NOMO-1 treated with dmso at 0.1 percent for 144 hours (cell line): ENCODE measurements at regions not wholly inside any gene's neighbourhood (a gene's known extent, or its start where the extent isn't known, plus 50 kb on each side); places are given as distances from the start of the nearest gene placed in this dataset.

Experiments used
- DNase-seq: peaks from one replicate; lab custom pipeline; 2025; ENCODE audit not compliant: unreplicated experiment; lab: John Stamatoyannopoulos, UW

- no peak for DNase-seq
These were observed 1322.2 kb downstream of the PCDH9 start for GRCh38 chr13:65907666-65908525.

DNA sequence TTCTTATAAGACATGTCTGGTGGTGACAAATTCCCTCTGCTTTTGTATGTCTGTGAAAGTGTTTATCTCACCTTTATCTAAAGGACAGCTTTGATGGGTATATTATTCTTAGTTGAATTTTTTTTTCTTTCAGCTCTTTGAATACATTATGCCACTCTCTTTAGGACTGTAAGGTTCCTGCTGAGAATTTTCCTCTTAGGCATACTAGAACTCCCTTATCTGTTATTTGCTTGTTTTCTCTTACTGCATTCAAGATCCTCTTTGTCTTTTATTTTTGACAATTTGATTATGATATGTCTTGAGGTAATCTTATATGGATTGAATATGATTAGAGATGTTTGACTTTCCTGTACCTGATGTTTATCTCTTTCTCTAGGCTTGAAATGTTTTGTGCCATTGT, 1328.4 kb downstream of the PCDH9 start:
- no peak for DNase-seq

DNA sequence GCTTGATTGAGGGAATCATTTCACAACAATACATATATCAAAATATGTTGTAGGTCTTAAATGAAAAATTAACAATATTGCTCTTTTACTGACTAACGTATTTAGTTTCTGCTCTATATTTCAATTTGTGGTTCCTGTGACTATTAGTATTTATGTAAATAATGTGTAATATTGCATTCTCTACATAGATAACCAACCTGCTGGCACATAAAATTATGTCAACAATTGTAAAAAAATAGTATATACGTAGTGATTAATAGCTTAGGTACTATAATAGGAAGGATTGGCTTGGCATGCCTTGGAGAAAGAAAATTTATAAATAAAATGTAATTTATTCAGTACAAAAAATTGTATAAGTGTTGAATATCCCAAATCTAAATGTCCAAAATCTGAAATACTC, 1336.1 kb downstream of the PCDH9 start:
- DNase-seq, result no peak

DNA sequence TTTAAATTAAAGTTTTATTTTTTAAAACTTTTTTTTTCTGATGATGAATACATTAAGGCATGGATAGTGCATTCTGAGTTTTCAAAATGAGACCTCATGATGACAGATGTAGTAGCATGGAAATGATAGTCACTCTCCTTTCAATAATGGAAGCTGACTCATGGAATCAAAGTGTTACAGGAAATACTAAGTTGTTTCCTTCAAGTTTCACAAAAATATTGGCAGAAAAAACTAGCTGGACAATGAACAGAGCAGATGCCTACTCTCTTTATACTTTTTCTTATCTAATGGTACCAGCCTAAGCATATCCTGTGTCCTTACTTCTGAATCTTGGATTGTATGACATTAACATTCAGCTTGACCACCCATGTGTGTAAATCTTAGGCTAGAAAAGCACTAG, 1337.3 kb downstream of the PCDH9 start:
- DNase-seq, result no peak

GRCh38 chr13:65889368-65889767, 1340.8 kb downstream of the PCDH9 start:
- no peak for DNase-seq

DNA sequence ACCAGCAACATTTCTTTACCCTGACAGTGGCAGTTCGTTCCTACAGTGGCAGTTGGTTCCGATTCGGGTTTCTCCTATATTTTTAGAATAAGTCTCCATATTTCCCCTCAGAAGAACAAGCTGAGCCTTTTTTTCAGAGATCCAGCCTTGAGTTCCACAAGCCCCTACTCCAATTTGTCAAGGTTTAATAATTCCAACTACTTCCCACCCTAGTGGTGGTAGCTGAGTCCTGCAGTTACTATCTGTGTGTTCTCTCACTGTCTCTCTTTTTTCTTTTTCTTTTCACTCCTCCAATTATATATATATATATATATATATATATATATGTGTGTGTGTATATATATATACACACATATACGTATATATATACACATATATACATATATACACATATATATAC, 1347.3 kb downstream of the PCDH9 start:
- DNase-seq, result no peak

DNA sequence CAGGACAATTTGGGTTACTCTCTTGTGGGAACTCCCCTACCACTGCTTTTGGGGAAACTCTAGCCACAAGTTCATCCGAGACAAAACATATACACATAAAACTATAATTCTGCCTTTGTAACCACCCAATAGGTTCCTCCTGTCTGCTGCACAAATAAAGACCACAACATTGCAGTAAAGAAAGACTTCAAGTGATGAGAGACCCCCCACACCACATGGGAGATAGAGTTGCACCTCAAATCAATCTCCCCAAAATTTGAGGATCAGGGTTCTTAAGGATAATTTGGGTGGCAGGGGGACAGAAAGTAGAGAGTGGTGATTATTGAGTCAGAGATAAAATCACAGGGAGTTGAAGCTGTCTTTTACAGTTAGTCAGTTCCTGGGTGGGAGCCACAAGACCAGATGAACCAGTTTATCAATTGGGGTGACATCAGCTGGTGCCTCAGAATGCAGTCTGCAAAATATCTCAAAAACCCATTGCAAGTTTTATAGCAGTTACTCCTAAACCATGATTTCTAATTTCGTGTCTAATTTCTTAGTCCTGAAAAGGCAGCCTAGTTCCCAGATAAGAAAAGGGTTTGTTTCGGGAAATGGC, 1348.5 kb downstream of the PCDH9 start:
- DNase-seq, result no peak

DNA sequence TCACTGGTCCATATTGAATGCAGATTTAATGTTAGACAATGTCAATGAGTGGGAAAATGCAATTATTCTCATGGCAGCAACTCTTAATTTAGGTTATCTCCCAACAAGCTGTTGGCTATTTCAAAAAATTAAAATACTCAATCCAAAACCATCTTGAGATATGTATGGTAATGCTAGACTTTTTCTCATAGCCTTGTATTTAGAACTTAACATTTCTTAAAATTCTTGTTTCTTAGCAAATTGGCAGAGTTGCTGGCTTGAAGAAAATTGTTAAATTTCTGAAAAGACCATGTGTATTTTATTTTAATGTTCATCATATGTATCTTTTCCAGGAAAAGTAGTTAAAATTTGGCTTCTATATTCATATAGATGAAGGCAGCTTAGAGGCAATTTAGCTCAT, 1355.1 kb downstream of the PCDH9 start:
- DNase-seq, result no peak

DNA sequence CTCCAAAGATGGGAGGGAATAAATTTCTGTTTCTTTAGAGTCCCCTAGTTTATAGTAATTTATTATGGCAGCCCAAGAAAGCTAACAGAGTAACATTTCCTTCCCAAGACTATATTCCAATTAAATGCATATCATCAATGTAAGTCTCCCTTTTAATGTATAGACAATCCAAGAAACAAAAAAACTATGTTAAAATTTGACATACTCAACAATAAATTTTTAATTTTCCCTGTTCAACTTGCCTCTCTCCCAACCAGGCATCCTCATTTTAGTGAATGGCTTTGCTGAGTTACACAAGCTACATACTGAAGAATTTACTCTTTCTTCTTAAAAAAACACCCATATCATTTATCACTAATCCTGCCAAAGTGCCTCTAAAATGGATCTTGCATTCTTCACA, 1357.7 kb downstream of the PCDH9 start:
- DNase-seq, result no peak

DNA sequence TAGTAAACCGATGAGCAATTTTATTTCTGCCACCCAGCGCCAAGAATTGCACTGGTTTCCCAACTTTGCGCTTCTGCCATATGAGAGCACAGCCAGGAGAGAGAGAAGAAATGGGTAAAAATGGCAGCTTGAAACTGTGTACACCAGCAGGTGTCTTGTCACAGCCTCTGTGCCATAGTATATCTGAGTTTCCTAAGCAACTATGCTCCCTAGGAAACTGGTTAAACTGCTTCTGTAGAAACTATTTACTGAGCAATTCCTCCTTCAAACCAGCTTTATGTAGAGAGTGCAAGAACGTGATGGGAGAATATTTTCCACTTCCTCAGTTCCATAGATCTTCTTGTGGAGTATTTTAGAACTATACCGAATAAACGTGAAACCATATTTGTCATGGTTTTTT, 1361.3 kb downstream of the PCDH9 start:
- DNase-seq, result no peak

GRCh38 chr13:65868099-65868498, 1362.0 kb downstream of the PCDH9 start:
- no peak for DNase-seq

GRCh38 chr13:65866138-65866537, 1364.0 kb downstream of the PCDH9 start:
- no peak for DNase-seq

DNA sequence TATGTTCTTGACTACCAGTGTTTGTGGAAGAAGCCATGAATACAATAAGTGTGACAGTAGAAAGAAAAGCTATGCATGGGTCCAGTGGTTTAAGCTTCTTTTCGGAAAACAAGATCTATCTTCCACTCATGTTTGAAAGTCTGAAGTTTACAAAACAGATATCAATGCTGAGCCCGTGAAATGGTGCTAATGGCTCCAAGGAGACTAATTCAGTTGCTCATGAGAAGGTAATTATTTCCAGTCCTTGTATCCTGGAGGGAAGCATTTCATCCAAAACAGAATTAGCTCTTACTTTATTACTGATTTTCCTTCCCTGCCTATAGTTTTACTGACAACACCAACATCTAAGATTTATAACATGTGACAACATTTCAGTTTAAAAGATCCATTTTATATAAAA, 1364.9 kb downstream of the PCDH9 start:
- no peak for DNase-seq

DNA sequence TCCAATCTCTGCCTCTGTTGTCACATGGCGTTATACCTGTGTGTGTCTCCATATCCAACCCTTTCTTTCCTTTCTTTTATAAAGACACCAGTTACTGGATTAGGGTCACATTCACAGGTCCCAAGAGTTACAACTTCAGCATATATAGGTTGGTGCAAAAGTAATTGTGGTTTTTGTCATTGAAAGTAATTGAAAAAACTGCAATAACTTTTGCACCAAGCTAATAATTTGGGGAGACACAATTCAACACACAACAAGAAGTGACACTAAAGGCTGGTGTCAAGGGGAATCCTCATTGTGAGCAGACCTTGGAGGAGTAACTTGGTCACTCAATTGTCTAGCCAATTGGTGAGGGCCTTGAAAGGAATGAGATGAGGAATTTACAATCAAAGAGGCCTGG, 1366.1 kb downstream of the PCDH9 start:
- DNase-seq, result no peak

GRCh38 chr13:65860306-65860705, 1369.8 kb downstream of the PCDH9 start:
- no peak for DNase-seq

DNA sequence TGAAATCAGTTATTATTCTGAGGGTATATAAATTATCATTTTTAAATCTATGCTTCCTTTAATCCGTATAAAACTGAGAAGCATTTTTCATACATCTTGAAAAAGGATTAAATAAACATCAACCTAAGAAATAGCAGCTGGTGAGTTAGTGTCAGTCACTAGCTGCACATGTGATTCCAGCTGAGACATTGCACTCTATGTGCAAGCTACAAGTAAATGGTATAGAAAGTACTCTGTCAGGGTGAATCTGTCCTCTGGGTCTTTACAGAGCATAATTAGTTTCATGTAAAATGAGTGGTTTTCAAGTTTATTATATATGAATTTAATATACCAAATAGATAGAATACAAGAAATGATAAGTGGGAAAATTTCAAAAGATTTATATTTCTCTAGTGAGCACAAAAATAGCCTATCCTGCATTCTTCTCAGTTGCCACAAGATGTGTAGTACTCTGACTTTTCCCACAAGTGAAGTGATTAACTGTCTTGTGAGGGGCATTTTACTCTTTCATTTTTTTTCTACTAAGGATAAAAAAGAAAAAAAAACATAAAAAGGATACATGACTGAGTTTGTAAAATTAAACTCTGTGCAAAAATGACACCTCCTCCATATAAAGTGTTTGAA, 1372.1 kb downstream of the PCDH9 start:
- no peak for DNase-seq

DNA sequence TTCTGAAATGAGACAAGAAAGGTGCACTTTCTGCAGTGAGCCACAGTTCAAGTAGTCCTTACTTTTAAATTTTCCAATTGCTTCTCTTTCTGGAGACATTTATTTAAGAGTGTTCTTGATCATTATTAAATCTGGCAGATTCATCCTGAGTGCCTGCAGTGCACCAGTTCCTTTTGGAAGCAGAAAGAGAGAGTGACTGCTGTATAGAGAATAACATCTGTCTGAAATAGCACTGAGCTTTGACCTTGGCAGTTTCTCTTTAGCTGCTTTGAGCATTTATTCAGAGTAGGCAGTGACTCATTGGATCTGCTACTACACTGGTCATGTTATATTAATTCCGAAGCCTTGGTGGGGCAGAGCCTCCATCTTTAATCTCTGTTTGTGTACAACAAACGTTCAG, 1373.7 kb downstream of the PCDH9 start:
- no peak for DNase-seq

DNA sequence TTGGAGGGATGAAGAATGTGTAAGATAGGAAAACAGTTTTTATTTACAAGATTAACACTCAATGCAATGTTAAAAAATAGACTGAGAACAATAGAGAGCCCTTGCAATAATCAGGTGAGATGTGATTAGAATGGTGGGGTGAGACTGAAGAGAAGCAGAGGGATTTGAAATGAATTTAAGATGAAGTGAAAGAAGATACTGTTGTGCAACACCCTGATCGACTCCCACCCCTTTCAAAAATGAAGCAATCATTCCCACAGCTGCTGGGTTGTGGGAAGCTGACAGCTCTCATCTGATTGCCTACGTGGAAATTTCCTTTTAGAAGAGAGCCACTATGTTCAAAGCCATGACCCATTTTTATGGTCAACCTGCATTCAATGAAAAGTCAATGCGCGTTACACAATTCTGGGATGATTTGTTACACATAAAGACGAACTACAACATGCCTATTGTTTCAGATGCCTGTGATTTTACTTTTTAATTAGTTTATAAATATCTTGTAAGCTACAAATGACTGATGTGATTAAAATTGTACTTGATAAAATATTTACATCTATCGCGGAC, 1374.8 kb downstream of the PCDH9 start:
- DNase-seq, result no peak

DNA sequence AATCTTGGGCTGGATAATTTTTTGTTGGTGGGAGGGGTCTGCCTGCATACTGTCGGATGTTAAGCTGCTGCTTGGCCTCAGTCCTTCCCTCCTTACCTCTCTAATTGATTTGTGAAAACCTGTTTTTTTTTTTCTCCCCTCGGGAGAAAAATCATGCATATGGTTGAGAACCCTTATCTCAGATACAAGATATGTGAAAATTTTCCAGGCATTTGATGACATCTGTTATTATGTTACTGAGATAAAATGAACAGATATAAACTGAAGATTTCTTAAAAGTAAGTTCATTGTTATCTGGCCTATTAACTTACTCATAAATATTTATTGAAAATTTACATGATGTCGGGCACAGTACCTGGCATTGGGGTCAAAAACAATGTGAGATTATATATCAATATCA, 1375.7 kb downstream of the PCDH9 start:
- DNase-seq, result no peak

GRCh38 chr13:65844266-65844841, 1385.8 kb downstream of the PCDH9 start:
- DNase-seq, result no peak

GRCh38 chr13:65843314-65843731, 1386.8 kb downstream of the PCDH9 start:
- no peak for DNase-seq

GRCh38 chr13:65841156-65841555, 1389.0 kb downstream of the PCDH9 start:
- no peak for DNase-seq
